SK-N-DZ (cell line): ENCODE measurements at regions not wholly inside any gene's neighbourhood (a gene's known extent, or its start where the extent isn't known, plus 50 kb on each side); places are given as distances from the start of the nearest gene placed in this dataset.

Experiments used
- DNase-seq: peaks from one replicate; pipeline ENCODE4 v3.0.0-alpha.2; 2015; ENCODE audit warnings: low spot score

DNA sequence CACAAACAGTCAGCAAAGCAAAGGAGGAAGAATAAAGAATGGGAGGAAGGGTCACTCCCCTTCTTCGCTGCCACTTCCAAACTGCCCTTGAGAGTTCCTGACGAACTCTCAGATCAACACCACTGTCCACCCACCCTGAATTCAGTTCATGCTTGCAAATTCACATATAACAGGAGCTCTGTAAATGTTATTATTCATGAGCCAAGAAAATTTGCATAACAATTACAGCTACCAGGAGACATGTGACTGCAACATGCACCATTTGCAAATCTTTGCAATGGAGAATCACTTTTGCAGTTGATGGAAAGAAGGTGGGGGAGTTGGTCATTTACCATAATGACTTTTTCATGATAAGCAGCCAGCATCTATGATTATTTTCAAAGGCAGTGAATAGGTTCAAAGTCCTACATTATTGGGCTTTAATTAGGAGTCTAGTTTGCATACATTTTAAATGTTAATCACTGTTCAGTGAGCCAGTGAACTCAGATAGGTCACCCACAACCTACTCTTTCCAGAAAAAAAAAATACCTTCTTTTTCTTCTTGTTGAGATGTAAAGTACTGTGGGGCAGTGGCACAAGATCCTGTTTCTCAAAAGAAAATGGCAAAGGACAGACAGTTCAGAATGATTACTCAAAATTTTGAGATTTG, 149.7 kb downstream of the CAAP1 start:
- DNase-seq: no peak

DNA sequence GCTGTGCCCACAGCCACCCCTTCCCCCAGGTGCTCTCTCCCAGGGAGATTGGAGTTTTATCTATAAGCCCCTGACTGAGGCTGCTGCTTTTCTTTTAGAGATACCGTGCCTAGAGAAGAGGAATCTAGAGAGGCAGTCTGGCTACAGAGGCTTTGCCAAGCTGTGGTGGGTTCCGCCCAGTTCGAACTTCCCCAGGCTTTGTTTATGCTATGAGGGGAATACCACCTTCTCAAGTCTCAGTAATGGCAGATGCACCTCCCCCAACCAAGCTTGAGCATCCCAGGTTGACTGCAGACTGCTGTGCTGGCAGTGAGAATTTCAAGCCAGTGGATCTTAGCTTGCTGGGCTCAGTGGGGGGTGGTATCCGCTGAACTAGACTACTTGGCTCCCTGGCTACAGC, 157.4 kb downstream of the CAAP1 start:
- DNase-seq: no peak

DNA sequence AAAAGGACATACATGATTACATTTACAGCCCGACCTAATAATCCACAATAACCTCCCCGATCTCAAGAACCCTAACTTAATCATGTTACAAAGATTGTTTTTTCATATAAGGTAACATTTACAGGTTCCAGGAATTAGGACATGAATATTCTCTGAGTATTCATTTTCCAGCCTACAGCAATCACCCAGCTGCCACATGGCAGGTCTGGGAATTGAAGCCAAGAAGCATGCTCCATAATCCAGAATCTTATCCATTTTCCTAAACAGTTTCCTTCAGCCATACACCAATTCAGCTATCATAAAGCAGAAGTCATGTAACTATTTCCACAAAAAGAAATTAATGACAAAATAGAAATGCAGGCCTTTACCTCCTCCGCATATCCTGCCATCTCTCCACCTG, 163.4 kb downstream of the CAAP1 start:
- no peak for DNase-seq

DNA sequence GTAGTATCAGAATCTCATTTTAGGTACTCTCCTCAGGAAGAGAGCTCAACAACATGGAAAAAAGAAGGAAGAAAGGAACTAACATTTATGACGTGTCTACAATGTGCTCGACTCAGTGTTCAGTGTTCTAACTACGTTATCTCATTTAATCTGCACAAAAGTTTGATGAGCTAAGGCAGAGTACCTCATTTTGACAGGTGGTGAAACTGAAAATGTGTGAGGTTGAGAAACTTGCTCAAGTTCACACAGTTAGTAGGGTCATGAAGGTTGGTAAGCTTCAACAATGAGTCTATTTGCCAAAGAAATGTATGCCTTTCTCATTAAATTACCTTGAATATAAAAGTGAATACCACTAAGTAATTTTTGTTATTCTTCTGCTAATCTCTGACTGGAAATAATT, 165.1 kb downstream of the CAAP1 start:
- no peak for DNase-seq

DNA sequence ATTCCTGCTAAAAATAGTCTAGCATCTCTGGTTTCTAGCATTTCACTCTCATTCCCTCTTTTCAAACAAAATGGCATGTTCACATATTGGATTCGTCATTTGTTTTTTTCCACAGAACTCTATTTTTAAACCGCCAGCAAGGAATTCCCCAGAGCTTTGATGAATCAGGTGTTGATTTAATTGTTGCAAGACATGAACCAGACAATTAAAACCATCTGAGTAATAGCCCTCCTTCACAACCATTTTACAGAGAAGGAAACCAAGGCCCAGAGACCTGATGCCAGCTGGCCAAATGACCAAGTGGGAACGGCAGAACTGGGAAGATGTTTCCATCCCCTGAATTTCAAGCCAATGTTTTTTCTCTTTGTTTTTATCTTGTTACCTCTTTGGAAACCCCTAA, 167.0 kb downstream of the CAAP1 start:
- DNase-seq: no peak

DNA sequence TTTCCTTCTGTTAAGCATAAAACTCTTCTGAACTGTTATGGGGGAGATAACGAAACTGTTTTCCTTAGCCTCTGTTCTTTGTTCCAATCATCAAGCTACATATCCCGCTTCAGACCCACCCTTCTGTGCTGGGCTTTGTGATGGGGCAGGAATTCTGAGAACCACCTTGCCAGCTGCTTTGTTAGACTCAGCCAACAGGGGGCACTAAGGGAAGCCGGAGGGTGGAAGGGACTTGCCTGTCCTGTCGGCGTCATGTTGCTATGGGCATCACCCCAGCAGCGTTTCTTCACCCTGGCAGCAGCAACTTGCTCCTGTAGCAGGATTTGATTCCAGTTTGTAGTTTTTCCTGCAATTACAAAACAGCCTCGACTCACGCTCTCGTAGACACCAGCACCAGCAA, 169.1 kb downstream of the CAAP1 start:
- DNase-seq: no peak

DNA sequence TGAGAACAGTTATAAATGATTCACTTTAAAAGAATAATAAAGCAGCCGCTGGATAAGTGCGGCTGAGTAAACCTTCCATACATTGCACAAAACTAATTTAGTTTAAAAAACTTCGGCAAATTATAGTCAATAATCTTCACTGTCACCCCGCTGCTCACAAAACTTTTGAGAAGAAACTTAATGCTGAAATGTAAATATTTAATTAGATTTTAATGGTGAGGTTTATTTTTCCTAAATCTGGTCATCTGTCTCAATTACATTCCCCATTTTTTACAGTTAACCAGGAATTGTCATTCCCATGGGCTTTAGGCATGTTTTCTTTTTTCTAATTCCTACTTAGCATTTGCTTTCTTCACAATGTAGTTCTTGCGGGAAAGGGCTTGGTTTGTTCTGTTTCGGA, 169.8 kb downstream of the CAAP1 start:
- DNase-seq: no peak

DNA sequence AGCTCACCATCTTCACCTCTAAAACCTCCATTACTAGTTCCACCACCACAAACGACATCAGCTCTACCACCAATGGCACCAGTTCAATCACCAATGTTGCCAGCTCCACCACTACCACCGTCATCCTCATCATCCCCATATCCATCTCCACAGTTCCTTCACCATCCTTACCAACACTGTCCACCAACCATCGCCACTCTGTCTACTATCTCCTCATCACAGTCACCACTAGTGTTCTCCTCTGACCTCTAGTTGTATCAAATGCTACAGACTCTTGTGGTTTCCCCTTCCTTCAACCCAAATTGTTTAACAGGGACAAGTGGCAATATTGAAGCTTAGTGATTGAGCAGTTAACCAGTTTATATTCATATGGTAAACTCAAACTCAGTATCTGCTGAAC, 182.6 kb downstream of the CAAP1 start:
- DNase-seq: no peak

DNA sequence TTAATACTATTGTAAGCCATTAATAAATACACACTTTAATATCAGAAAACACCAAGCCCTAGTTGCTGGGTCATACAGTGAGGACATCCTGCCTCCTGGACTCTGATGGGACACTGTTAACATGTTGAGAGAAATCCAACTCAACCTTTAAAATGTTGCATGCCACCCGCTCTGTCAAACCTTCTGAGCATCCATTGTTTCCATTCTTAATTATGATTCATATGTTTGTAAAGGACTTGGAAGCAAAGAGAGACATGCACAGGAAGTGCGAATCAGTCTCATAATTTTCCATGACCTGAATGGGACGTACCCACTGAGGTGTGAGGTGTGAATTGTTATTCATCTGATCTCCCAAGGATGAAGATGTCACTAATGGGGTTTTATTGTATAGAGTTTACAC, 186.4 kb downstream of the CAAP1 start:
- no peak for DNase-seq

DNA sequence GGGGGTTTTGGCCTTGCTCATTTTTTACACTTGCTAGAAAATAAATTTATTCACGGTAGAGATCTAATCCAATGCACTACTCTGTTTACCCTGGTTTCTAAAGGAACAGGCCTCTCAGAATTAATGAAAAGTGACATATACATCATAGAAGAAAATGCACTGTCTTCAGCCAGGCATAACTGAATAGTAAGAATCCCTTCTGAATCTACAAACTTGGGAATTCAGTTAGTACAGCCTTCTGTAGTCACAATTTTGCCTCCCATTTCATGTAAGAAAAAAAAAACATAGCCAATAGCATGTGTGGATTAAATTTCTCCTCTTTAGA, 197.3 kb downstream of the CAAP1 start:
- no peak for DNase-seq

DNA sequence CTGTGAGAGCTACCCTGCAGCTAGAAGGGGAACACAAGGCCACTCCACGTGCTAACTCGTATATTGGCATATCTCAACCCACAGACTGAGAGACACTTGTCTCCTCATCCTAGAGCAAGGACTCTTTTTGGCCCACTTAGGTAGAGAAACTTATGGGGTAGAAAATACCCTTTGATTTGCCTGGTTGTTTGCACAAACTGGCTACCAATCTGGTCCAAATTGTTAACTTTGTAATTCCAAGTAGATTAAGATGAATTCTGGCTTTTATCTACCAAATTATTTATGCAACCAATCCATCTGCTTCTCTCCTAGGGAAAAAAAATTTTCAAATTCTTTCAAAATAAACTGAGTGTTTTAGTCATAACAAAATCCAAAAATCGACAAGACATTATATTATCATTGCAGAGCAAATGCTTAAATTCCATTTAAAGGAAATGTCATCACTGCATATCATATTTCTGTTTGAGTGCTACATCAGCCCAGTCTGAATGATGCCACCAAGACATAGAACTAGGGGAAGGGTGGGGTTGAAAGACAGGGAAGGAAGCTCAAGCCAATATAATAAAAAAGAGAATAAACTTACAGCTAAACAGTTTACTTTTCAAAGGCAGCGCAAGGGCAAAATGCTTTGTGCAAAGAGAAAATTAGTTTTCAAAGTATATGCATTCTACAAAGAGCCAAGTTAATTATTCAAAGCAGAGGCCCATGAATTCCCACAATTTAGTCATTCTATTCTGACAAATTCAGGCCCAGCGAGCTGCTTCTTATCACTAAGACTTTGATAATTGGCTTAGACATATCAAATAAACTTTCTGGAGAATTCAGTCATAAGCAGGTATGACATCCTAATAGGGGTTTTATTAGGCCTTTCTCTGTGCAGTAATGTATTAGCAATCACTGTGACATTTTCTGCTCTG, 198.0 kb downstream of the CAAP1 start:
- DNase-seq: peak; percentile 2

DNA sequence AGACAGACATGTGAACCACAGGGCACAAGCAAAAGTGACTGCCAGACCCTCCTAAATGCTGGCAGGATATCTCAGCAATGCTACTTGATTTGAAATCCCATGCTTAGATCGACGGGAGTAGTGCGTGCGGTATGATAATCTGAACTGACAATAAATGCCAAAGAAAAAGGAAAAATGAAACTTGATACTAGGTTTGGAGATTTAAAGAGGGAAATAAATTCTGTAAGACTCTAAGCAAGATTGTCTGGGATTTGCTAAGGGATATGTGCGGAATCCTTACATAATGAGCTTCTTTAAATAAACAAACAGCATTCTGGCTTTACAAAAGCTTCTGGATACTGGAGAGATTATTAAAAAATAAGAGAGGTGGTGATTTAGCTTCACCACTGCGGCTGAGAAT, 203.6 kb downstream of the CAAP1 start:
- DNase-seq: no peak

DNA sequence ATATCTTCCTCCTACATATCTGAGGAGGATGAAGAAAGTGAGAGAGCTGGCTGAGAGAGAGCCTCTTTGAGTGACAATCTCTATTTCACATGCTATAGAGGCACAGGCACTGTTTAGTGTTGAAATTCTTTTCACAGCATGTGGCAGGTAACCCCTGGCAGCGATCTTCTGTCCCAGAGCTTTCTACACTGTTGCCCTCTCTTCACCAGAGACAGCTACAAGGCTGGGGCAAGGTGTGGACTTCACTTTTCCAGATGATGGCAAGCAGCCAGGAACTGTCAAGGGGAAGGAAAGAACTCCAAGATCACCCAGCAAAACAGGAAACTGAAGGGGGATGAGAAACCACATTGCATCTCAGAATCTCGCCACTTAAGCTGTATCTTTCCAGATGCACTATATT, 205.2 kb downstream of the CAAP1 start:
- no peak for DNase-seq

DNA sequence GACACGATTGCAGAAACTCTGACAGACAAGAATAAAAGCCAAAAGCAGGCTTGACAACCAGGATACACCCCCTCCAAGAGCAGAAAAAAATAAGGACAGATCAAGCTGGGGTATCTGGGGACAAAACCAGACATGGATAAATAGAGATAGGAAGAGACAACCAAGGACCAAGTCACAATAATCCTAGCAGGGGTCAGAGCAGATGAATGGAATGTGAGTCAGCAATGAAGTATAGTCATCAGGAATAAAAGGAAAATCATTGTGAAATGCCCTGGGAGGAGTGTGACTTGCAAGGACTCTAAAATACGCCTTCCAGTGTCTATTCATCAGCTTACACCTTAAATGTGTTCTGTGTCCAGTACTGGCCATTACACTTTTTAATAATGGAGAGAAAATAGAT, 206.8 kb downstream of the CAAP1 start:
- no peak for DNase-seq

DNA sequence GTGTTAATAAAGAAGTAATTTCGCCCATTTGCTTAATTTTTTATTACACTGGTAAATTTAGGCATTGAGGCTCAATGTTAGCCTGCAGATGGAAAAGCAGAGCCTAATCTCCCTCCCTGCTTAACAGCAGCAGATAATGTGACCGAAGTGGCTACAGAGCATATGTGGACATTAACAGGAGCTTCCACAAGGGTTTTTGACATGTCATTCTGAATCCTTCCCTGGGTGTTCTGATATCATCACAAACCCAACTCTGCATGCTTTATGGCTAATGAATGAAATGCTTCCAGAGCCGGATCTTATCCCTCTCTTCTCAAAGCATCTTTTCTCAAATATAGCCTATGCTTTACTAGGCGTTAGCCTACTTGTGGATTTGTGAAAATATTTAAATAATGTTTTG, 208.6 kb downstream of the CAAP1 start:
- DNase-seq: peak; percentile 4

DNA sequence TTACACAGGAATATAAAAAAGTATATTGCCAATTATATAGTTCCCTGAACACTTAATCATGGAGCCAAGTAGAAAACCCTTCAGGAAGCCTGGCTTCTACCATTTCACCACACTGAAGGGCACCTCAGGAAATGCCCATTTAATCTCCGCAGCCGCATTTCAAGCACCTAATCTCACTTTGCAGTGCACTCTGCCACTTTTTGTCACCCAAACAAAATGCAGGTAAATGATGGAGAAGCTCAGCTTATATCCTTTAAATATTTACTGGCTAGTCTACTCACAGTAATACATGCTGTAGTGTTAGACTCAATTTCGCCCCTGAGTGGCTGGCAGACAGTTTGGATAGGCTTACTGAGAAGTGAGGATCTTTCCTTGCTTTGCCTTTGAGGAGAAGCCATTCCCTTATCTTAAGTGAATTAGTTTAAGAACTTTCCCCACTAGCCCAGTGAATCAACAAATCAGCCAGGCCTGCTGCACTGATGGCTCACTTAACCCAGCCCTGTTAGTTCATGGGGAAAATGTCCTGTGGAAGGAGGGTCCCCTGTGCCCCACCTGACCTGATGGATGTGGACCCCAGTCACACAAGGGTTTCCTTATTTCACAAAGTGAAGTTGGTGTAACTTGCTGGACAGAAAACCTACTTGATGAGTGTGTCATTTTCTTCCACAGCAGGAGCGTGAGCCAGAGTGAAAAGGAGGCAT, 209.7 kb downstream of the CAAP1 start:
- DNase-seq: no peak

DNA sequence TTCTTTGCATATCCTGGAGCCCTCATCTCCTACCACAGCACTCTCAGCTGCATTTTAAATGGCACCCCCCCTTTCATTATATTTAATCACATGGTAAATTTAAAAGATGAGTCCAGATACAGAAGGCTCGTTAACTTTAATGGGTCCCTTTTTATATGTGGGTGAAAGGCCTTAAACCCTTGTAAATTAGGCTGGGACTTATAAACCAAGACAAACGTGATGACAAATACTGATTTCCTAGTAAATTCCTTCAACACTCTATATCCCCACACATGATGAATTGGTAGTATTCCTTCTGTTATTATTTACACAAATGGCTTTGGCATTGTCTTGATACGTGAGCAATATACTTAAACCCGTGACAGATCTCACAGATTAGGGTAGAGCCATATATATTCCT, 210.6 kb downstream of the CAAP1 start:
- DNase-seq: no peak

DNA sequence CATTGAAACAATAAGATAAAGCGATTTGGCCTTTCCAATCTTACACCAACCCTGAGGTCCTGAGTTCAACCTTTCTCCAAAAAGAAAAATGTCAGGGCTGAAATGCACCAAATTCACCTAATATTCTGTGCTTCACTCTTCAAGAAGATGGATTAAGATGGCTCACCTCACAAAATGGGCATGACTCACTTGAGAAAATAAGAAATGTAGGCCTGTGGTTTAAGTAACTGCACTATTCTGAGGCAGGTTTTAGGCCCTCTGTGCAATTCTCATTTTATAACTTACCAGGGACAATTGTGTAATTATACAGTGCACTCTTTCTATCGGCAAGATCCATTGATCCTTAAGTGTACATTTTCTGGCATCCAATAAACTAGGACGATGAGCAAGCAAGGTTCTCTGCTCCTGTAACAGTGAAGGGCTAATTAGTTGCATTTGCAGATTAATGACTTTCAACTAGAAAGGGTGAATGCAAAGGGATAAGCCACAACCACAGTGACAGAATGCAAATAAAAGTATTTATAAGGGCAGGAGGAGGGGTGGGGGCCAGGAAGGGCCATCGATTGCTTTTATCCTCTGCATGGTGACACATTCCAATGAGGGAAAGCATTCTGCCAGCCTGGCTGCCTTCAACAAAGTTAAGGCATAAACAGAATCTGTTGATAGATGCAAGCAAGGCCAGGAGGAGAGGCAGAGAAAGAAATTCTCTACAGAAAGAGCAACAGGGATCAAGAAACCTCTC, 214.5 kb downstream of the CAAP1 start:
- DNase-seq: no peak

DNA sequence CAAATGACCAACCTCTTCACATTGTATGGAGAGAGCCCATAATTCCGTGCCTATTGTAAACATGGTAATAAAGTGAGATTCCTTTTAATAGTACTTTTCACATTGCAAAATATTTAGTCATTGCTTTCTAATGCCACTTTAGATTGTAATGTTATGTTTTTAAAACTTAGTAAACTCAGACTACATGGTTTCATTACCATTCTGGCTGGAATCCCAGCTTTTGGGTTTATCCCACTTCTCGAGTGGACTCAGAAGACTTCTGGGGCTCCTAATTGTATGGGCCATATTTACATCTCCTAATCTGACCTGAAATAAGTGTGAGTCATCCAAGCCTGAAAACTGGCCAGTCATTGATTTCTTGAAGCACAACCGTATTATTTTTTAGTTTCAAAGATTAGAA, 217.6 kb downstream of the CAAP1 start:
- no peak for DNase-seq

DNA sequence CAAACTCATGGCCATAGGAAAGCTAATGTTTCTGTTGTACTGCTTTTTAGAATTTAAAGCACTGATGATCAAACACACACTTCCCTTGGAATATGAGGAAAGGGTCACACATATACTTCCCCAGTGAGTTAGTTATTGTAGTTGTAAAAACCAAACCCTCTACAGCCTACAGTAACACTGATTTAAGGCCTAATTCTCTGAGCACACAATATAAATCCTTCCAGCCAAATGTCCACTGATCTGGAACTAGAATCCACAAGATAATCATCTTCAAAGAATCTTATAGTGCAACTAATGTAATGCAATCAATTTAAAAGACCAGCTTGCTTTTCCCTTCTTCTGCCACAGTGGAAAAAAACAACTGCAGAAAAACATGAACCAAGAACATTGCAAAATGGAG, 219.3 kb downstream of the CAAP1 start:
- DNase-seq: no peak

DNA sequence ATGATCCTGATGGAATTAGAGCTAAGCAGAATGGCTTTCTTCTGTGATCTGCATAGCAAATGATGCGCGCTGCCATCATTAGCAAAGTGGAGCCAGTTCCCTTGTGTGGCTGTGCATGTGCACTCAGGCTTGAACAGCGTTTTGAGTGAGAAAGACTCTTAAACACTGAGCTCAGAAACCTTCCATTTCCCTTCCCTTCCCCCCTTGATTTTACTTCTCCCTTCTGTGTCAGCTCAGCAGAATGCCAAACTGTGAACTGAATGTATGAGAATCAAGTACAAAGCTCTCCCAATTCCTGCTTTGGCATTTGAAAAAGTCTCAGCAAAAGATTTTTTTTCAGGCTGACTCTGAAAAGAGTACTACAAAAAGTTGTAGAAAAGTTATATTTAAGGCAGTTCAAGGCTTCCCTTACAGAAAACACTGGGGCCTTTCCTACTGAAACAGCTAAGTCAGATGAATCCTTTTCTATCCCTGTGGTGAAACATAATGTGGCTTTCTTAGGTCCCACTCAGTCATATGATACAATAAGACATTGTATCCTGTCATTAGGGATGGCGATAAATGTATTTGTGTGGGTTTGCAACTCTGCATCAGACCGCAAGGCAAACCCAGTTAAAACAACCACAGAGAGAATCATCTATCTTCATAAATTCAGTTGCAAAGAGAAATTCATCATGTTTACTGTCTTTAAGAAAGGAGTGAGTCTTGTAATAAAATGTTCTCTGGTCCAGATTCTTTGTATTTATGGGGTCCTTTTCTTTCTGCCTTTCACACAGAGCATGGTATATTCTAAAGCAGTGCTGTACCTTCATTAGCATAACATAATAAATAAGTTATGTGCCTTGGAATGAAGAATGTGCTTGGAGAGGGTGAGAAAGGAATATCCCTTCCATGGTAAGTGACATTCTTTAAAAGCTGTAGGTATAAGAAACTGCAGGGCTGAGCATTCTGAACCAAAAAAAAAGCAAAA, 222.6 kb downstream of the CAAP1 start:
- no peak for DNase-seq
